SIG-M5 treated with dmso at 0.1 percent for 504 hours (cell line): ENCODE measurements at regions not wholly inside any gene's neighbourhood (a gene's known extent, or its start where the extent isn't known, plus 50 kb on each side); places are given as distances from the start of the nearest gene placed in this dataset.
"Not testable (repeated sequence)": the region's sequence is repeated elsewhere in the genome, so short reads cannot be mapped to it uniquely, and the experiment has no call there.

Source experiments
- DNase-seq: peaks from one replicate; lab custom pipeline; 2025; ENCODE audit not compliant: unreplicated experiment; lab: John Stamatoyannopoulos, UW

- DNase-seq = not testable (repeated sequence)
Observed at GRCh38 chr4:69013933-69014332, 62.3 kb upstream of the UGT2A3 start.

- not testable (repeated sequence) for DNase-seq
Observed at GRCh38 chr4:69017986-69018385, 66.4 kb upstream of the UGT2A3 start.

GRCh38 chr4:69019538-69020461 lies 68.2 kb upstream of the UGT2A3 start:
- DNase-seq = not testable (repeated sequence)

- DNase-seq = not testable (repeated sequence)
Observed at GRCh38 chr4:69020462-69020807, 68.8 kb upstream of the UGT2A3 start.

GRCh38 chr4:69025191-69025998 lies 70.9 kb upstream of the UGT2B7 start:
- DNase-seq = peak; percentile 1

- no peak for DNase-seq
Observed at GRCh38 chr4:69025999-69026387, 70.3 kb upstream of the UGT2B7 start.

GRCh38 chr4:69026974-69027373 lies 69.3 kb upstream of the UGT2B7 start:
- no peak for DNase-seq

GRCh38 chr4:69030326-69030725 lies 65.9 kb upstream of the UGT2B7 start:
- DNase-seq = no peak

GRCh38 chr4:69032847-69033638 lies 63.2 kb upstream of the UGT2B7 start:
- DNase-seq = no peak

- DNase-seq = not testable (repeated sequence)
Observed at GRCh38 chr4:69034315-69034740, 61.9 kb upstream of the UGT2B7 start.

GRCh38 chr4:69038582-69038981 lies 57.7 kb upstream of the UGT2B7 start:
- DNase-seq = no peak

- no peak for DNase-seq
Observed at GRCh38 chr4:69039071-69039470, 57.2 kb upstream of the UGT2B7 start.

GRCh38 chr4:69044247-69044646 lies 52.0 kb upstream of the UGT2B7 start:
- no peak for DNase-seq
